HepG2 (cell line): ENCODE measurements at regions not wholly inside any gene's neighbourhood (a gene's known extent, or its start where the extent isn't known, plus 50 kb on each side); places are given as distances from the start of the nearest gene placed in this dataset.

Experiments used
- ATAC-seq: fragments of 200-7000 bp; cut with Tn5 transposase; 3 replicates; pipeline ENCODE4 v1.9.1; 2020; ENCODE audit warnings: mild to moderate bottlenecking, moderate library complexity
- BruUV-seq: library from RNA; stranded (reverse); fragments of 400-500 nt; replicated peaks from 2 replicates; lab custom pipeline; 2021; lab: Mats Ljungman, UMichigan
- CTCF ChIA-PET: fragments of 300-600 bp; formaldehyde crosslinking; extraction: SDS; loops from one replicate; lab custom pipeline; 2021; ENCODE audit warnings: low total read pairs, inconsistent platforms, low intra/inter-chr PET ratio; lab: Yijun Ruan, JAX
- POLR2A ChIA-PET: fragments of 350-600 bp; sonication (Branson Sonifier 250); formaldehyde crosslinking; loops from one replicate; lab custom pipeline; 2020; ENCODE audit warnings: antibody characterized with exemption, inconsistent platforms; lab: Yijun Ruan, JAX
- DNase-seq: peaks from one replicate; pipeline ENCODE4 v3.0.0-alpha.2; 2015; ENCODE audit warnings: low spot score
- FAIRE-seq: peaks from 3 replicates; lab custom pipeline; 2011; peaks lifted over from hg19 to GRCh38; lab: Jason Lieb, UNC
- H2AFZ ChIP-seq: one replicate; pipeline ENCODE4 v1.6.1; 2011; ENCODE audit warnings: low read length, inconsistent platforms
- H3K27ac ChIP-seq: fragments of 300-600 bp; 3 replicates; pipeline ENCODE4 v1.8.0; 2011; ENCODE audit warnings: mixed run types, mild to moderate bottlenecking, mixed read lengths, low read length, inconsistent platforms; ENCODE audit not compliant: insufficient read depth; ENCODE audit errors: extremely low read length
- H3K27me3 ChIP-seq, 2 experiments: fragments of 200-600 bp in 1 of 2; 2 replicates in 1 of 2; 3 replicates in 1 of 2; pipeline versions ENCODE4 v1.6.0 to v1.8.0; 2011; ENCODE audit warnings: low read length in 2 of 2, mild to moderate bottlenecking in 2 of 2, moderate library complexity in 2 of 2, inconsistent platforms in 1 of 2; ENCODE audit not compliant: insufficient read depth in 2 of 2, control insufficient read depth in 1 of 2
- H3K36me3 ChIP-seq, 2 experiments: fragments of 200-600 bp in 1 of 2; replicated peaks in 1 of 2; 2 replicates in 1 of 2; 3 replicates in 1 of 2; pipeline versions ENCODE4 v1.5.1 to v1.8.0; 2011; ENCODE audit warnings: low read length in 2 of 2, inconsistent platforms in 1 of 2; ENCODE audit not compliant: insufficient read depth in 2 of 2, control insufficient read depth in 1 of 2
- H3K4me1 ChIP-seq: 2 replicates; pipeline ENCODE4 v1.5.1; 2012; ENCODE audit warnings: low read length, inconsistent platforms; ENCODE audit not compliant: insufficient read depth
- H3K4me2 ChIP-seq: 2 replicates; pipeline ENCODE4 v1.6.0; 2011; ENCODE audit warnings: low read depth, low read length, inconsistent platforms
- H3K4me3 ChIP-seq, 3 experiments: fragments of 200-600 bp in 1 of 3; sonication (generic), shearing (Covaris generic) in 1 of 3; replicated peaks in 1 of 3; 2 replicates each; pipeline ENCODE4 v1.5.1; 2011 to 2016; ENCODE audit warnings: low read length in 3 of 3, inconsistent platforms in 2 of 3, low read depth in 2 of 3, mild to moderate bottlenecking in 2 of 3, control low read depth in 1 of 3, mixed read lengths in 1 of 3; ENCODE audit not compliant: insufficient read depth in 1 of 3
- H3K79me2 ChIP-seq: one replicate; pipeline ENCODE4 v1.6.1; 2011; ENCODE audit warnings: low read length, inconsistent platforms; ENCODE audit not compliant: insufficient read depth
- H3K9ac ChIP-seq: 2 replicates; pipeline ENCODE4 v1.6.0; 2011; ENCODE audit warnings: mild to moderate bottlenecking, low read depth, low read length, inconsistent platforms; ENCODE audit not compliant: insufficient read depth
- H3K9me3 ChIP-seq: 2 replicates; pipeline ENCODE4 v1.5.1; 2012; ENCODE audit warnings: mild to moderate bottlenecking, low read length
- H4K20me1 ChIP-seq: 2 replicates; pipeline ENCODE4 v1.6.0; 2011; ENCODE audit warnings: inconsistent platforms, mild to moderate bottlenecking, low read length, moderate library complexity; ENCODE audit not compliant: insufficient read depth
- MIER3 ChIP-seq: IDR thresholded peaks from 2 replicates; pipeline ENCODE4 v1.6.1; 2016; ENCODE audit warnings: missing compliant biosample characterization, borderline replicate concordance
- SIN3B ChIP-seq: fragments of 150-350 bp; IDR thresholded peaks from 2 replicates; pipeline ENCODE4 v1.6.1; 2014; ENCODE audit warnings: low read length
- SP5 ChIP-seq: IDR thresholded peaks from 2 replicates; pipeline ENCODE4 v1.6.1; 2016; ENCODE audit warnings: low read depth, borderline replicate concordance
- TBX2 ChIP-seq: sonication (generic); formaldehyde crosslinking; IDR thresholded peaks from 2 replicates; pipeline ENCODE4 v1.5.0; 2020; ENCODE audit warnings: missing genetic modification reagents, mild to moderate bottlenecking, borderline replicate concordance
- TCF7L2 ChIP-seq: IDR thresholded peaks from 2 replicates; pipeline ENCODE4 v1.6.1; 2011; ENCODE audit warnings: mild to moderate bottlenecking, low read depth, low read length, moderate library complexity
- TSC22D2 ChIP-seq: sonication (generic); formaldehyde crosslinking; IDR thresholded peaks from 2 replicates; pipeline ENCODE4 v1.5.1; 2020; ENCODE audit warnings: missing genetic modification reagents, mild to moderate bottlenecking, borderline replicate concordance
- ZFY ChIP-seq: sonication (generic); formaldehyde crosslinking; IDR thresholded peaks from 2 replicates; pipeline ENCODE4 v1.4.0; 2020; ENCODE audit warnings: missing genetic modification reagents
- ZIK1 ChIP-seq: sonication (generic); formaldehyde crosslinking; IDR thresholded peaks from 2 replicates; pipeline ENCODE4 v1.5.0; 2020; ENCODE audit warnings: mild to moderate bottlenecking, low read depth, missing genetic modification reagents, borderline replicate concordance
- ZNF235 ChIP-seq: sonication (generic); formaldehyde crosslinking; IDR thresholded peaks from 2 replicates; pipeline ENCODE4 v1.8.1; 2023; ENCODE audit warnings: mild to moderate bottlenecking, missing genetic modification reagents, borderline replicate concordance
- ZNF44 ChIP-seq: sonication (generic); formaldehyde crosslinking; IDR thresholded peaks from 2 replicates; pipeline ENCODE4 v1.5.1; 2020; ENCODE audit warnings: mild to moderate bottlenecking, missing genetic modification reagents
- WGBS: methylation state at CpG from one replicate; pipeline ENCODE4 v1.1.6; 2017; ENCODE audit warnings: low lambda C conversion rate; 5-methylcytosine and 5-hydroxymethylcytosine counted together
- in situ Hi-C: cut with HindIII; loops from 2 replicates; pipeline ENCODE4 v1.10.0; 2017; ENCODE audit warnings: low pct_unique_long_range_greater_than_20kb; ENCODE audit not compliant: extremely low pct_ligation_motif_present
- intact Hi-C: fragments of 100-400 bp; cut with micrococcal nuclease; formaldehyde crosslinking; loops from one replicate; pipeline ENCODE4 v1.10.0; 2022; ENCODE audit not compliant: unreplicated experiment
- TF ChIP-seq, protein P1 (sequence below): sonication (generic); formaldehyde crosslinking; IDR thresholded peaks from 2 replicates; pipeline ENCODE4 v1.5.1; 2020; ENCODE audit warnings: missing genetic modification reagents, mild to moderate bottlenecking, borderline replicate concordance
- TF ChIP-seq, protein P2 (sequence below): sonication (generic); formaldehyde crosslinking; IDR thresholded peaks from 2 replicates; pipeline ENCODE4 v1.5.0; 2020; ENCODE audit warnings: mild to moderate bottlenecking, missing genetic modification reagents, moderate library complexity

DNA sequence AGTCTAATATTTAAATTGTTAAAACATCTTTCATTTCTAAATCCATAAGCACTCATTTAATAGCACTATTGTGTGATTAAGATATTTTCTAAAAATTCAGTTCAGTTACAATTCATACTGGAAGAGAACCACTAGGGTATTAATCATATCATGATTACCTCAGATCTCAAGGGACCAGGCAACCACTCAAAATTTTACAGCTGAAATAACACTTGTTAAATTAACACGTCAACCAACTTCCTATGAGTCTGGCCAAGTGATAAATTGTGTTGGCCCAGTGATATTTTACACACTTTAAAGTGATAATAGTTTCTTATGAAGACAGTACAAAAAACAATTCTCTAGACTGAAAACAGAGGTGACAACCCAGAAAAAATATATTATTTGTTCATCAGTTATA is 869.0 kb upstream of the ADGRB3 start (continued):
- TF ChIP-seq, protein P1, sequence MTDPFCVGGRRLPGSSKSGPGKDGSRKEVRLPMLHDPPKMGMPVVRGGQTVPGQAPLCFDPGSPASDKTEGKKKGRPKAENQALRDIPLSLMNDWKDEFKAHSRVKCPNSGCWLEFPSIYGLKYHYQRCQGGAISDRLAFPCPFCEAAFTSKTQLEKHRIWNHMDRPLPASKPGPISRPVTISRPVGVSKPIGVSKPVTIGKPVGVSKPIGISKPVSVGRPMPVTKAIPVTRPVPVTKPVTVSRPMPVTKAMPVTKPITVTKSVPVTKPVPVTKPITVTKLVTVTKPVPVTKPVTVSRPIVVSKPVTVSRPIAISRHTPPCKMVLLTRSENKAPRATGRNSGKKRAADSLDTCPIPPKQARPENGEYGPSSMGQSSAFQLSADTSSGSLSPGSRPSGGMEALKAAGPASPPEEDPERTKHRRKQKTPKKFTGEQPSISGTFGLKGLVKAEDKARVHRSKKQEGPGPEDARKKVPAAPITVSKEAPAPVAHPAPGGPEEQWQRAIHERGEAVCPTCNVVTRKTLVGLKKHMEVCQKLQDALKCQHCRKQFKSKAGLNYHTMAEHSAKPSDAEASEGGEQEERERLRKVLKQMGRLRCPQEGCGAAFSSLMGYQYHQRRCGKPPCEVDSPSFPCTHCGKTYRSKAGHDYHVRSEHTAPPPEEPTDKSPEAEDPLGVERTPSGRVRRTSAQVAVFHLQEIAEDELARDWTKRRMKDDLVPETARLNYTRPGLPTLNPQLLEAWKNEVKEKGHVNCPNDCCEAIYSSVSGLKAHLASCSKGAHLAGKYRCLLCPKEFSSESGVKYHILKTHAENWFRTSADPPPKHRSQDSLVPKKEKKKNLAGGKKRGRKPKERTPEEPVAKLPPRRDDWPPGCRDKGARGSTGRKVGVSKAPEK (CRISPR knock-in tag), result no peak

GRCh38 chr6:67759001-67759400 is 876.1 kb upstream of the ADGRB3 start:
- ChIA-PET POLR2A (no interaction called here), CTCF (no interaction called here)
- no peak overlapping the region for H3K27ac ChIP-seq
- H4K20me1 ChIP-seq, result no peaks in the 10 kb centered on the region
- H3K4me2 ChIP-seq, result no peak overlapping the region
- BruUV-seq, result no TSS peak
- no peak overlapping the region for H2AFZ ChIP-seq
- no peak for FAIRE-seq
- H3K9me3 ChIP-seq, result 0 out of 2 replicates have a peak, but pooled peaks cover 9% of the 10 kb centered on the region
- 0% methylated on average over 1 of the region's 1 CpG for WGBS
- no peaks in the 10 kb centered on the region for H3K4me1 ChIP-seq
- no peaks in the 10 kb centered on the region for H3K36me3 ChIP-seq
- H3K27me3 ChIP-seq, result no peaks in the 10 kb centered on the region
- in situ Hi-C loops, result no loop called here
- H3K4me3 ChIP-seq, result no peak overlapping the region
- no peak overlapping the region for H3K9ac ChIP-seq
- no peak for TF ChIP-seq TSC22D2 (CRISPR knock-in tag)
- TF ChIP-seq SIN3B, result no peak
- no peak for TF ChIP-seq MIER3 (CRISPR knock-in tag)
- TF ChIP-seq TCF7L2, result no peak
- TF ChIP-seq SP5, result no peak
- TF ChIP-seq ZIK1 (CRISPR knock-in tag), result no peak
- TF ChIP-seq ZNF44 (CRISPR knock-in tag), result no peak
- TF ChIP-seq, protein P2, sequence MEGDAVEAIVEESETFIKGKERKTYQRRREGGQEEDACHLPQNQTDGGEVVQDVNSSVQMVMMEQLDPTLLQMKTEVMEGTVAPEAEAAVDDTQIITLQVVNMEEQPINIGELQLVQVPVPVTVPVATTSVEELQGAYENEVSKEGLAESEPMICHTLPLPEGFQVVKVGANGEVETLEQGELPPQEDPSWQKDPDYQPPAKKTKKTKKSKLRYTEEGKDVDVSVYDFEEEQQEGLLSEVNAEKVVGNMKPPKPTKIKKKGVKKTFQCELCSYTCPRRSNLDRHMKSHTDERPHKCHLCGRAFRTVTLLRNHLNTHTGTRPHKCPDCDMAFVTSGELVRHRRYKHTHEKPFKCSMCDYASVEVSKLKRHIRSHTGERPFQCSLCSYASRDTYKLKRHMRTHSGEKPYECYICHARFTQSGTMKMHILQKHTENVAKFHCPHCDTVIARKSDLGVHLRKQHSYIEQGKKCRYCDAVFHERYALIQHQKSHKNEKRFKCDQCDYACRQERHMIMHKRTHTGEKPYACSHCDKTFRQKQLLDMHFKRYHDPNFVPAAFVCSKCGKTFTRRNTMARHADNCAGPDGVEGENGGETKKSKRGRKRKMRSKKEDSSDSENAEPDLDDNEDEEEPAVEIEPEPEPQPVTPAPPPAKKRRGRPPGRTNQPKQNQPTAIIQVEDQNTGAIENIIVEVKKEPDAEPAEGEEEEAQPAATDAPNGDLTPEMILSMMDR (CRISPR knock-in tag), result no peak
- no peak for TF ChIP-seq TBX2
- no peak for TF ChIP-seq ZNF235 (CRISPR knock-in tag)
- TF ChIP-seq ZFY (CRISPR knock-in tag), result no peak
- H3K79me2 ChIP-seq, result no peaks in the 10 kb centered on the region
- DNase-seq, result no peak
- no peak for ATAC-seq
- intact Hi-C loops, result no loop called here
